Neural crest cell (in vitro differentiated cells): ENCODE measurements at regions not wholly inside any gene's neighbourhood (a gene's known extent, or its start where the extent isn't known, plus 50 kb on each side); places are given as distances from the start of the nearest gene placed in this dataset.

ENCODE experiments used
- DNase-seq: peaks from one replicate; pipeline ENCODE4 v3.0.0; 2021; ENCODE audit warnings: low read depth, mixed read lengths, low spot score
- H3K27ac Mint-ChIP-seq: one replicate; pipeline ENCODE4 v1.8.0; 2021; ENCODE audit warnings: mild to moderate bottlenecking, mixed read lengths; ENCODE audit not compliant: unreplicated experiment
- H3K27me3 Mint-ChIP-seq: 2 replicates; pipeline ENCODE4 v1.8.0; 2021; ENCODE audit warnings: low read depth, mild to moderate bottlenecking, mixed read lengths
- H3K36me3 Mint-ChIP-seq: 2 replicates; pipeline ENCODE4 v1.8.0; 2021; ENCODE audit warnings: low read depth, mild to moderate bottlenecking, mixed read lengths
- H3K4me1 Mint-ChIP-seq: 2 replicates; pipeline ENCODE4 v1.8.0; 2021; ENCODE audit warnings: mixed read lengths
- H3K4me3 Mint-ChIP-seq: one replicate; pipeline ENCODE4 v1.8.0; 2021; ENCODE audit warnings: mild to moderate bottlenecking, mixed read lengths
- H3K9me3 Mint-ChIP-seq: 2 replicates; pipeline ENCODE4 v1.8.0; 2021; ENCODE audit warnings: mixed read lengths
- TF ChIP-seq, protein P1 (sequence below): fragments of 200-600 bp; sonication (generic); conservative IDR thresholded peaks from 2 replicates; pipeline ENCODE4 v1.5.0; 2021; ENCODE audit warnings: antibody characterized with exemption, mild to moderate bottlenecking

DNA sequence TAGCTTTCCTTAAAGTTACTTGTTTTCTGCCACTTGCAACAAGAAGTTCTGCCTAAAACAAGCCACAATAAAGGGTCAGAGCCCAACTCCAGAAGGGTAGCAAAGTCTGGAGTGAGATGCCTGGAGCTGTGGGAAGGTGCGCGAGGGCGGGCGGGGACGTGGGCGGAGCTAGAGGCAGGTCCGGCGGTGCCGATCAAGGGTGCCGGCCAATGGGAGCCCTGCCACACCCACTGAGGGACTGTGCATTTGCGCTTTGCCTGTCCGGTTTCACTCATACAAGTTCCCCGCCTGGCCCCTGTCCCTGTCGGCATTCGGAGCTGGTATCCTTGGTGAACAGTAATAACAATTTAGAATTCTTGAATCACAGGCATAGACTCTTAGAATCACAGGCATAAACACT is 732.4 kb downstream of the MATN1 start:
- no peak for DNase-seq
- peaks cover 18% of the 10 kb centered on the region for H3K4me1 Mint-ChIP-seq
- TF ChIP-seq, protein P1, sequence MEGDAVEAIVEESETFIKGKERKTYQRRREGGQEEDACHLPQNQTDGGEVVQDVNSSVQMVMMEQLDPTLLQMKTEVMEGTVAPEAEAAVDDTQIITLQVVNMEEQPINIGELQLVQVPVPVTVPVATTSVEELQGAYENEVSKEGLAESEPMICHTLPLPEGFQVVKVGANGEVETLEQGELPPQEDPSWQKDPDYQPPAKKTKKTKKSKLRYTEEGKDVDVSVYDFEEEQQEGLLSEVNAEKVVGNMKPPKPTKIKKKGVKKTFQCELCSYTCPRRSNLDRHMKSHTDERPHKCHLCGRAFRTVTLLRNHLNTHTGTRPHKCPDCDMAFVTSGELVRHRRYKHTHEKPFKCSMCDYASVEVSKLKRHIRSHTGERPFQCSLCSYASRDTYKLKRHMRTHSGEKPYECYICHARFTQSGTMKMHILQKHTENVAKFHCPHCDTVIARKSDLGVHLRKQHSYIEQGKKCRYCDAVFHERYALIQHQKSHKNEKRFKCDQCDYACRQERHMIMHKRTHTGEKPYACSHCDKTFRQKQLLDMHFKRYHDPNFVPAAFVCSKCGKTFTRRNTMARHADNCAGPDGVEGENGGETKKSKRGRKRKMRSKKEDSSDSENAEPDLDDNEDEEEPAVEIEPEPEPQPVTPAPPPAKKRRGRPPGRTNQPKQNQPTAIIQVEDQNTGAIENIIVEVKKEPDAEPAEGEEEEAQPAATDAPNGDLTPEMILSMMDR: no peak
- H3K27me3 Mint-ChIP-seq: peaks cover 4% of the 10 kb centered on the region
- no peak overlapping the region for H3K27ac Mint-ChIP-seq
- peaks cover 14% of the 10 kb centered on the region for H3K9me3 Mint-ChIP-seq
- H3K36me3 Mint-ChIP-seq: peaks cover 5% of the 10 kb centered on the region
- H3K4me3 Mint-ChIP-seq: no peak overlapping the region

DNA sequence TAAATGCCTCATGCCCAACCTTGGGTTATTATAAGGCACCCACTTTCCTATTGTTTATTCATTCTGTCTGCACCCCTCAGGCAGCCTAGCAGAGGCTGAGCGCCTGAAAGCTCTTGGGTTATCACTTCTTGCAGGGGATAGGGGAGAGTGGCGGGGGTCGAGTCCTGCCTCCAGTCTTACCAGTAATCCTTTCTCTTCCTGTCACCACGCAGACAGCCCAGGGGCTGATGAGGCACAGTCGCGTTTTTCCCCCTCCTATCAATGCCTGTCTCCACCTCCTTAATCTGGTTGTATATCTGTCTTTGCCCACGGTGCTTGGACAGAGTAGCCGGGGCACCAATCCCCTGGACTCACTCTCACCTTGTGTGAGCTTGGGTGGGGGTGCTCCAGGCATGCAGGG is 733.1 kb downstream of the MATN1 start:
- Mint-ChIP-seq H3K4me3 (no peak overlapping the region), H3K36me3 (peaks cover 5% of the 10 kb centered on the region), H3K27me3 (peaks cover 2% of the 10 kb centered on the region), H3K27ac (no peak overlapping the region), H3K4me1 (peaks cover 18% of the 10 kb centered on the region), H3K9me3 (peaks cover 13% of the 10 kb centered on the region)
- no peak for DNase-seq
- TF ChIP-seq, protein P1: no peak

DNA sequence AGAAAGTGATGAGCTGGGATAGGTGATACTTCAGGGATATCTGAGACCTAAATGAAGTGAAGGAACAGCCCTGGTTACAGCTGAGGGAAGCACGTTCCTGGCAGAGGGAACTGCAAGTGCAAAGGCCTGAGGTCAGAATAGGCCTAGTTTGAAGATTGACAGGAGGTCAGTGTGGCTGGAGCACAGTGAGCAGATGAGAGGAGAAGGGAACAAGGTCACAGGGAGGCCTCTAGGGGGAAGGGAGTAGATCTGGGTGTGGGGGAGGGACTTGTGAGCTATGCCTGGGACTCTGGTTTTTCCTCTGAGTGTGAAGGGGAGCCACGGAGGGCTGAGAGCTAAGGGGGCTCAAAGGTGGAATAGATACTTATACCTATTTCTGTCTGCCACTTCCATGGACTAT is 736.4 kb downstream of the MATN1 start:
- DNase-seq: no peak
- peaks cover 2% of the 10 kb centered on the region for H3K27me3 Mint-ChIP-seq
- H3K4me1 Mint-ChIP-seq: peaks cover 31% of the 10 kb centered on the region
- no peak overlapping the region for H3K27ac Mint-ChIP-seq
- H3K4me3 Mint-ChIP-seq: no peak overlapping the region
- peaks cover 8% of the 10 kb centered on the region for H3K9me3 Mint-ChIP-seq
- TF ChIP-seq, protein P1: no peak
- H3K36me3 Mint-ChIP-seq: no peaks in the 10 kb centered on the region

DNA sequence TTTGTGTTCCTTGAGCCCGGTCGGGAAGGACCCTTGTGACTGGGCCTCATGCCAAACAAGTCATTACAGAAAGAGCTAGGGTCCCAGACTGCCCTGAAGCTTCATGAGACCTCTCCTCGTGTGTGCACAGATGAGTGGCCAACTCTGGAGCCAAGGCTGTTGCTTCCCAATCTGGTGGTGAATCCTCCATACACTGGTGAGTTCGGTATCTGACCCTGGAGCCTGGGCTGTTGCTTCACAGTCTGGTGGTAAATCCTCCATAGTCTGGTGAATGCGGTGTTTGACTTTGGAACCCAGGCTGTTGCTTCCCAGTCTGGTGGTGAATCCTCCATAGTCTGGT is 737.8 kb downstream of the MATN1 start:
- H3K36me3 Mint-ChIP-seq: no peaks in the 10 kb centered on the region
- DNase-seq: no peak
- peaks cover 26% of the 10 kb centered on the region for H3K4me1 Mint-ChIP-seq

DNA sequence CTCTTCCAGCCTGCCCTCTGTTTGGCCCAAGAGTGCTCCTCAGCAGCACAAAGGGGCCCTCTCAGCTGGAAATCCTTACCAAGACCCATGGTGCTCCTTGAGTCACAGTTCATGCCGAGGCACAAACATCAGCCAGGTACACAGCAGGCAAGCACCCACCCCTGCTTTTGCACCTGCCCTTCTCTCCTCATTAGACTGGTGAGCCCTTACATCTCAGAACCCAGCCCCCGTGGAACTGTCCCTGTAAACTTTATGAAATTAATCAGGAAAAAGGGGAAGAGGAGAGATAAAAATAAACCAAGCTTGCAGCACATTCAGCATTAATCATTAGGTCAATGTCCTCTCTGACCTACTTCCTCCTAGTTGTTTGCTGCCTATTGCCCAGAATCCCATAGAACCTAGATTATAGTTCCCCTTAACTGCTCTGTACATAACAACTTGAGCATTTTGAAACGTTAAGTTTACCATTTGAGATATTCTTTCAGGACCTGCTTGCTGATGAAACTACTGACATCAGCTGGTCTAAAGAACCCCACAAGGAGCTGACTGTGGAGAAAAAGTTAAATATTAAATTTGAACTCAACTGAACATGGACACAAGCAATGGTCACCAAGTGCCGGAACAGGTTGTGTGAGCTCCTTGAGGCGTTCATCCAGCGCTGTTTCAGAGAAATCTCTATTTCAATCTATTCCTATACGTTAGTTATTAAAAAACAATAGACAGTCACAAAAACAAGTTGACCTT is 738.4 kb downstream of the MATN1 start:
- H3K36me3 Mint-ChIP-seq: no peaks in the 10 kb centered on the region
- peaks cover 6% of the 10 kb centered on the region for H3K9me3 Mint-ChIP-seq
- no peak overlapping the region for H3K4me3 Mint-ChIP-seq
- TF ChIP-seq, protein P1: no peak
- no peak overlapping the region for H3K27ac Mint-ChIP-seq
- no peaks in the 10 kb centered on the region for H3K27me3 Mint-ChIP-seq
- H3K4me1 Mint-ChIP-seq: peaks cover 26% of the 10 kb centered on the region
- DNase-seq: no peak

More for the DNA sequence above, 737.8 kb downstream of the MATN1 start:
- no peaks in the 10 kb centered on the region for H3K27me3 Mint-ChIP-seq
- H3K27ac Mint-ChIP-seq: no peak overlapping the region
- H3K4me3 Mint-ChIP-seq: no peak overlapping the region
- TF ChIP-seq, protein P1: no peak
- H3K9me3 Mint-ChIP-seq: peaks cover 6% of the 10 kb centered on the region
